Smooth muscle cell (in vitro differentiated cells): ENCODE measurements at regions not wholly inside any gene's neighbourhood (a gene's known extent, or its start where the extent isn't known, plus 50 kb on each side); places are given as distances from the start of the nearest gene placed in this dataset.

ENCODE experiments used
- DNase-seq: peaks from one replicate; lab custom pipeline; 2025; ENCODE audit not compliant: unreplicated experiment; lab: John Stamatoyannopoulos, UW
- H2AFZ ChIP-seq: fragments of 200-600 bp; sonication (generic); 2 replicates; pipeline ENCODE4 v1.6.0; 2016; ENCODE audit warnings: antibody characterized with exemption, low read depth, mild to moderate bottlenecking
- H3F3A ChIP-seq: fragments of 200-600 bp; sonication (generic); 2 replicates; pipeline ENCODE4 v1.6.0; 2017; ENCODE audit warnings: antibody characterized with exemption, low read depth
- H3K27ac ChIP-seq: fragments of 200-600 bp; sonication (generic); 2 replicates; pipeline ENCODE4 v1.5.1; 2016; ENCODE audit warnings: low read depth, mild to moderate bottlenecking
- H3K27me3 ChIP-seq: fragments of 200-600 bp; sonication (generic); 2 replicates; pipeline ENCODE4 v1.6.1; 2016; ENCODE audit warnings: low read depth, mild to moderate bottlenecking
- H3K36me3 ChIP-seq: fragments of 200-600 bp; sonication (generic); 2 replicates; pipeline ENCODE4 v1.5.1; 2016; ENCODE audit warnings: low read depth
- H3K4me1 ChIP-seq: fragments of 200-600 bp; sonication (generic); 2 replicates; pipeline ENCODE4 v1.5.1; 2016; ENCODE audit warnings: low read depth
- H3K4me2 ChIP-seq: fragments of 200-600 bp; sonication (generic); 2 replicates; pipeline ENCODE4 v1.6.0; 2016; ENCODE audit warnings: mild to moderate bottlenecking
- H3K4me3 ChIP-seq: fragments of 200-600 bp; sonication (generic); 2 replicates; pipeline ENCODE4 v1.5.1; 2016; ENCODE audit warnings: mild to moderate bottlenecking
- H3K79me2 ChIP-seq: fragments of 200-600 bp; sonication (generic); 2 replicates; pipeline ENCODE4 v1.6.0; 2016; ENCODE audit warnings: low read depth, mild to moderate bottlenecking
- H3K9ac ChIP-seq: fragments of 200-600 bp; sonication (generic); 2 replicates; pipeline ENCODE4 v1.6.0; 2016; ENCODE audit warnings: low read depth
- H3K9me3 ChIP-seq: fragments of 200-600 bp; sonication (generic); replicated peaks from 2 replicates; pipeline ENCODE4 v1.5.1; 2016; ENCODE audit warnings: low read depth
- H4K20me1 ChIP-seq: fragments of 200-600 bp; sonication (generic); 2 replicates; pipeline ENCODE4 v1.6.0; 2016; ENCODE audit warnings: low read depth
- WGBS: methylation state at CpG from one replicate; pipeline ENCODE4 v1.1.7; 2016; ENCODE audit warnings: low lambda C conversion rate; 5-methylcytosine and 5-hydroxymethylcytosine counted together
- TF ChIP-seq, protein P1 (sequence below): fragments of 200-600 bp; sonication (generic); IDR thresholded peaks from 2 replicates; pipeline ENCODE4 v1.5.1; 2017; ENCODE audit warnings: borderline replicate concordance, mild to moderate bottlenecking, antibody characterized with exemption; ENCODE audit not compliant: insufficient read depth, poor library complexity, severe bottlenecking

- Histone ChIP-seq H2AFZ (no peak overlapping the region), H3K27ac (no peak overlapping the region), H4K20me1 (no peaks in the 10 kb centered on the region), H3K4me1 (no peaks in the 10 kb centered on the region), H3K36me3 (no peaks in the 10 kb centered on the region), H3K4me2 (no peak overlapping the region), H3K79me2 (no peaks in the 10 kb centered on the region), H3K4me3 (no peak overlapping the region), H3K27me3 (no peaks in the 10 kb centered on the region), H3F3A (no peaks in the 10 kb centered on the region), H3K9ac (no peak overlapping the region), H3K9me3 (no peaks in the 10 kb centered on the region)
- 86% methylated on average over 2 of the region's 2 CpGs for WGBS
- DNase-seq, result no peak
- TF ChIP-seq, protein P1, sequence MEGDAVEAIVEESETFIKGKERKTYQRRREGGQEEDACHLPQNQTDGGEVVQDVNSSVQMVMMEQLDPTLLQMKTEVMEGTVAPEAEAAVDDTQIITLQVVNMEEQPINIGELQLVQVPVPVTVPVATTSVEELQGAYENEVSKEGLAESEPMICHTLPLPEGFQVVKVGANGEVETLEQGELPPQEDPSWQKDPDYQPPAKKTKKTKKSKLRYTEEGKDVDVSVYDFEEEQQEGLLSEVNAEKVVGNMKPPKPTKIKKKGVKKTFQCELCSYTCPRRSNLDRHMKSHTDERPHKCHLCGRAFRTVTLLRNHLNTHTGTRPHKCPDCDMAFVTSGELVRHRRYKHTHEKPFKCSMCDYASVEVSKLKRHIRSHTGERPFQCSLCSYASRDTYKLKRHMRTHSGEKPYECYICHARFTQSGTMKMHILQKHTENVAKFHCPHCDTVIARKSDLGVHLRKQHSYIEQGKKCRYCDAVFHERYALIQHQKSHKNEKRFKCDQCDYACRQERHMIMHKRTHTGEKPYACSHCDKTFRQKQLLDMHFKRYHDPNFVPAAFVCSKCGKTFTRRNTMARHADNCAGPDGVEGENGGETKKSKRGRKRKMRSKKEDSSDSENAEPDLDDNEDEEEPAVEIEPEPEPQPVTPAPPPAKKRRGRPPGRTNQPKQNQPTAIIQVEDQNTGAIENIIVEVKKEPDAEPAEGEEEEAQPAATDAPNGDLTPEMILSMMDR, result no peak
Observed at GRCh38 chr6:131357501-131357900, 215.5 kb upstream of the ARG1 start.

- Histone ChIP-seq H3F3A (no peaks in the 10 kb centered on the region), H3K9ac (no peak overlapping the region), H3K36me3 (no peaks in the 10 kb centered on the region), H3K27me3 (no peaks in the 10 kb centered on the region), H3K4me3 (no peak overlapping the region), H3K9me3 (no peaks in the 10 kb centered on the region), H3K27ac (no peak overlapping the region), H3K4me2 (no peak overlapping the region), H2AFZ (no peak overlapping the region), H3K79me2 (no peaks in the 10 kb centered on the region), H3K4me1 (no peaks in the 10 kb centered on the region), H4K20me1 (no peaks in the 10 kb centered on the region)
- TF ChIP-seq, protein P1, result no peak
- WGBS, result 94% methylated on average over 4 of the region's 4 CpGs
- DNase-seq, result no peak
Observed at GRCh38 chr6:131362070-131362469, 211.0 kb upstream of the ARG1 start.

DNA sequence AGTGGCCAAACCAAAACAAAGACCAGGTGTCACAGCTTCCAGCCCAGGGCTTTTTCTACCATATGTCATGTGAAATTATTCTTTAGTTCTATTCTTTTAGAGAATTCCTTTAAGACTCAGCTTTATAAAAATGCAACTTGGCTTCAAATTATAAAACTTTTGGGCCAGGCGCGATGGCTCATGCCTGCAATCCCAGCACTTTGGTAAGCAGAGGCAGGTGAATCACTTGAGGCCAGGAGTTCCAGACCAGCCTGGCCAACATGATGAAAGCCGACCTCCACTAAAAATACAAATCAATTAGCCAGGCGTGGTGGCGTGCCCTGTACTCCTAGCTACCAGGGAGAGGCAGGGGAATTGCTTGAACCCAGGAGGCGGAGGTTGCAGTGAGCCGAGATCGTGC, 210.3 kb upstream of the ARG1 start:
- Histone ChIP-seq H3K27me3 (no peaks in the 10 kb centered on the region), H3K36me3 (no peaks in the 10 kb centered on the region), H3K4me3 (no peak overlapping the region), H3F3A (no peaks in the 10 kb centered on the region), H3K9me3 (no peaks in the 10 kb centered on the region), H3K27ac (no peak overlapping the region), H3K4me2 (no peak overlapping the region), H4K20me1 (no peaks in the 10 kb centered on the region), H3K4me1 (no peaks in the 10 kb centered on the region), H3K79me2 (no peaks in the 10 kb centered on the region), H3K9ac (no peak overlapping the region), H2AFZ (no peak overlapping the region)
- 94% methylated on average over 8 of the region's 8 CpGs for WGBS
- DNase-seq, result no peak
- TF ChIP-seq, protein P1, result no peak

GRCh38 chr6:131363947-131364834, 208.8 kb upstream of the ARG1 start:
- Histone ChIP-seq H3K27me3 (no peaks in the 10 kb centered on the region), H3K4me1 (no peaks in the 10 kb centered on the region), H3K36me3 (no peaks in the 10 kb centered on the region), H3K27ac (no peak overlapping the region), H3F3A (no peaks in the 10 kb centered on the region), H3K79me2 (no peaks in the 10 kb centered on the region), H2AFZ (no peak overlapping the region), H3K9me3 (no peaks in the 10 kb centered on the region), H3K4me2 (no peak overlapping the region), H3K4me3 (no peak overlapping the region), H3K9ac (no peak overlapping the region), H4K20me1 (no peaks in the 10 kb centered on the region)
- TF ChIP-seq, protein P1, result no peak
- 96% methylated on average over 1 of the region's 1 CpG for WGBS
- no peak for DNase-seq
